ENCODE measurements at regions not wholly inside any gene's neighbourhood (a gene's known extent, or its start where the extent isn't known, plus 50 kb on each side); places are given as distances from the start of the nearest gene placed in this dataset.

- no peak overlapping the region for H3K4me3 ChIP-seq
- H3K36me3 ChIP-seq (ENCODE audit: low read depth): no peaks in the 10 kb centered on the region
- no peaks in the 10 kb centered on the region for H3K4me1 ChIP-seq (replicated peaks; ENCODE audit: insufficient read depth)
- intact Hi-C loops (cut with micrococcal nuclease; ENCODE audit: unreplicated experiment): no loop called here
- no peaks in the 10 kb centered on the region for H3K27me3 ChIP-seq (ENCODE audit: insufficient read depth, low read depth)
- no TSS peak for BruUV-seq (replicated peaks)
- TF ChIP-seq EZH2 (IDR thresholded peaks at IDR 0.05; ENCODE audit: low read depth) (no peak), CTCF (conservative IDR thresholded peaks at IDR 0.05) (no peak)
- CTCF ChIA-PET: interaction anchor here (0.7 kb wide), 1 partner anchor 423 kb away, joined by 9 read pairs; no protein-coding TSS in a partner anchor
- H3F3A ChIP-seq (ENCODE audit: insufficient read depth, low read depth): 0 out of 2 replicates have a peak, but pooled peaks cover 4% of the 10 kb centered on the region
- H3K79me2 ChIP-seq (ENCODE audit: low read depth): no peaks in the 10 kb centered on the region
- no peaks in the 10 kb centered on the region for H4K20me1 ChIP-seq (ENCODE audit: insufficient read depth)
- H2AFZ ChIP-seq: no peak overlapping the region
- no peaks in the 10 kb centered on the region for H3K9me2 ChIP-seq (ENCODE audit: insufficient read depth)
- POLR2A ChIA-PET (ENCODE audit: unreplicated experiment): no interaction called here
- H3K27ac ChIP-seq: no peak overlapping the region
- H3K4me2 ChIP-seq: no peak overlapping the region
- DNase-seq: no peak
- no peaks in the 10 kb centered on the region for H3K9me3 ChIP-seq (ENCODE audit: insufficient read depth, low read depth)
Measured at GRCh38 chr5:91255396-91256141, 127.5 kb downstream of the ARRDC3 start.

GRCh38 chr5:91252916-91253315, 130.2 kb downstream of the ARRDC3 start:
- ChIA-PET CTCF (no interaction called here), POLR2A (ENCODE audit: unreplicated experiment) (interaction anchor here (0.7 kb wide), 1 partner anchor 128 kb away, joined by 6 read pairs; no protein-coding TSS in a partner anchor)
- Histone ChIP-seq H3F3A (ENCODE audit: insufficient read depth, low read depth) (0 out of 2 replicates have a peak, but pooled peaks cover 4% of the 10 kb centered on the region), H3K27me3 (ENCODE audit: insufficient read depth, low read depth) (no peaks in the 10 kb centered on the region), H3K9me3 (ENCODE audit: insufficient read depth, low read depth) (0 out of 2 replicates have a peak, but pooled peaks cover 8% of the 10 kb centered on the region), H3K4me1 (replicated peaks; ENCODE audit: insufficient read depth) (no peaks in the 10 kb centered on the region), H2AFZ (no peak overlapping the region), H3K4me3 (no peak overlapping the region), H3K9me2 (ENCODE audit: insufficient read depth) (no peaks in the 10 kb centered on the region), H3K36me3 (ENCODE audit: low read depth) (no peaks in the 10 kb centered on the region), H3K79me2 (ENCODE audit: low read depth) (no peaks in the 10 kb centered on the region), H4K20me1 (ENCODE audit: insufficient read depth) (no peaks in the 10 kb centered on the region), H3K27ac (no peak overlapping the region), H3K4me2 (no peak overlapping the region)
- DNase-seq: no peak
- TF ChIP-seq EZH2 (IDR thresholded peaks at IDR 0.05; ENCODE audit: low read depth) (no peak), CTCF (conservative IDR thresholded peaks at IDR 0.05) (no peak)
- no TSS peak for BruUV-seq (replicated peaks)
- intact Hi-C loops (cut with micrococcal nuclease; ENCODE audit: unreplicated experiment): no loop called here

DNA sequence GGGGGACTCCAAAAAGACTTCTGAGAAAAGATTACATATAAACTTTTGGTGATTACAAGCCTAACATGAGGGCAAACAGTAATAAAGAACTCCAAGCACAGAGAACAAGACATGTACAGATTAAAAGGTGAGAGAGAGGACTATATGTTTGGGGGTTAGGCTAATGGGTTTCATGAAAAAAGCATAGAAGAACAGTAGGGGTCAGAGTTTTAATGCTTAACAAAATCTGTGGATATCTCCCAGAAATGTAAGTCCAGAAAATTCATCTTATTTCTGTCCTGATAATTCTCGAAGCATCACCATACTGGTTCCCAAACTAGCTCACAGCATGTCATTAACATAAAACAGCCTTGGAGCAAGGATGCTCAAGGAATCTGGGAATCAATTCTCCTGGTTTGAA, 137.2 kb downstream of the ARRDC3 start:
- Histone ChIP-seq H3K4me3 (no peak overlapping the region), H3K9me3 (ENCODE audit: insufficient read depth, low read depth) (peaks cover 19% of the 10 kb centered on the region; the same call in 1 of the 2 replicates), H3K9me2 (ENCODE audit: insufficient read depth) (no peaks in the 10 kb centered on the region), H3K27ac (no peak overlapping the region), H3K79me2 (ENCODE audit: low read depth) (no peaks in the 10 kb centered on the region), H3K36me3 (ENCODE audit: low read depth) (no peaks in the 10 kb centered on the region), H3F3A (ENCODE audit: insufficient read depth, low read depth) (no peaks in the 10 kb centered on the region), H2AFZ (no peak overlapping the region; the same call in 1 of the 2 replicates), H3K4me2 (no peak overlapping the region), H3K4me1 (replicated peaks; ENCODE audit: insufficient read depth) (no peaks in the 10 kb centered on the region), H4K20me1 (ENCODE audit: insufficient read depth) (no peaks in the 10 kb centered on the region), H3K27me3 (ENCODE audit: insufficient read depth, low read depth) (no peaks in the 10 kb centered on the region)
- TF ChIP-seq CTCF (conservative IDR thresholded peaks at IDR 0.05): no peak
- TF ChIP-seq EZH2 (IDR thresholded peaks at IDR 0.05; ENCODE audit: low read depth): no peak
- intact Hi-C loops (cut with micrococcal nuclease; ENCODE audit: unreplicated experiment): no loop called here
- ChIA-PET POLR2A (ENCODE audit: unreplicated experiment) (no interaction called here), CTCF (no interaction called here)
- no TSS peak for BruUV-seq (replicated peaks)
- no peak for DNase-seq
